ENCODE measurements at regions not wholly inside any gene's neighbourhood (a gene's known extent, or its start where the extent isn't known, plus 50 kb on each side); places are given as distances from the start of the nearest gene placed in this dataset.

DNA sequence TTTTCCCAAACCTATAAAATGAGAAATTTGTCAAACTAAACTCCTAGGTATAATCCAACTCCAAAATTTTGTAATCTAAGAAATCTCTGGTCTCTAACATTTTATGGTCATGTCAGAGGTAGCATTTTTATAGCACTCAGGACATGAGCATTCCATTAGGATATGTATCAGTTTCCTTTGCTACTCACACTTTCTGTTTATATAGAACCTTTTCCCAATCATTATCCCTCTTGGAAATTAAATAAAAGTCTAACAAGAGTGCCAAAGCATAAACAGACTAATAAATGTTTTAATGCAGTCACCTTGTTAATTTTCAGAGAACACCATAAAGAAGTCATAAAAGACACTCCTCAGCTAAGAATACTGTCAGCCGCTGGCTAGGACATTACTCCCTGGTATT lies 300.0 kb upstream of the CWC22 start:
- TF ChIP-seq, protein P1, sequence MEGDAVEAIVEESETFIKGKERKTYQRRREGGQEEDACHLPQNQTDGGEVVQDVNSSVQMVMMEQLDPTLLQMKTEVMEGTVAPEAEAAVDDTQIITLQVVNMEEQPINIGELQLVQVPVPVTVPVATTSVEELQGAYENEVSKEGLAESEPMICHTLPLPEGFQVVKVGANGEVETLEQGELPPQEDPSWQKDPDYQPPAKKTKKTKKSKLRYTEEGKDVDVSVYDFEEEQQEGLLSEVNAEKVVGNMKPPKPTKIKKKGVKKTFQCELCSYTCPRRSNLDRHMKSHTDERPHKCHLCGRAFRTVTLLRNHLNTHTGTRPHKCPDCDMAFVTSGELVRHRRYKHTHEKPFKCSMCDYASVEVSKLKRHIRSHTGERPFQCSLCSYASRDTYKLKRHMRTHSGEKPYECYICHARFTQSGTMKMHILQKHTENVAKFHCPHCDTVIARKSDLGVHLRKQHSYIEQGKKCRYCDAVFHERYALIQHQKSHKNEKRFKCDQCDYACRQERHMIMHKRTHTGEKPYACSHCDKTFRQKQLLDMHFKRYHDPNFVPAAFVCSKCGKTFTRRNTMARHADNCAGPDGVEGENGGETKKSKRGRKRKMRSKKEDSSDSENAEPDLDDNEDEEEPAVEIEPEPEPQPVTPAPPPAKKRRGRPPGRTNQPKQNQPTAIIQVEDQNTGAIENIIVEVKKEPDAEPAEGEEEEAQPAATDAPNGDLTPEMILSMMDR (IDR thresholded peaks at IDR 0.05): no peak
- TF ChIP-seq POLR2AphosphoS5 (IDR thresholded peaks at IDR 0.05; ENCODE audit: low read depth, low read length): no peak
- TF ChIP-seq, protein P2, sequence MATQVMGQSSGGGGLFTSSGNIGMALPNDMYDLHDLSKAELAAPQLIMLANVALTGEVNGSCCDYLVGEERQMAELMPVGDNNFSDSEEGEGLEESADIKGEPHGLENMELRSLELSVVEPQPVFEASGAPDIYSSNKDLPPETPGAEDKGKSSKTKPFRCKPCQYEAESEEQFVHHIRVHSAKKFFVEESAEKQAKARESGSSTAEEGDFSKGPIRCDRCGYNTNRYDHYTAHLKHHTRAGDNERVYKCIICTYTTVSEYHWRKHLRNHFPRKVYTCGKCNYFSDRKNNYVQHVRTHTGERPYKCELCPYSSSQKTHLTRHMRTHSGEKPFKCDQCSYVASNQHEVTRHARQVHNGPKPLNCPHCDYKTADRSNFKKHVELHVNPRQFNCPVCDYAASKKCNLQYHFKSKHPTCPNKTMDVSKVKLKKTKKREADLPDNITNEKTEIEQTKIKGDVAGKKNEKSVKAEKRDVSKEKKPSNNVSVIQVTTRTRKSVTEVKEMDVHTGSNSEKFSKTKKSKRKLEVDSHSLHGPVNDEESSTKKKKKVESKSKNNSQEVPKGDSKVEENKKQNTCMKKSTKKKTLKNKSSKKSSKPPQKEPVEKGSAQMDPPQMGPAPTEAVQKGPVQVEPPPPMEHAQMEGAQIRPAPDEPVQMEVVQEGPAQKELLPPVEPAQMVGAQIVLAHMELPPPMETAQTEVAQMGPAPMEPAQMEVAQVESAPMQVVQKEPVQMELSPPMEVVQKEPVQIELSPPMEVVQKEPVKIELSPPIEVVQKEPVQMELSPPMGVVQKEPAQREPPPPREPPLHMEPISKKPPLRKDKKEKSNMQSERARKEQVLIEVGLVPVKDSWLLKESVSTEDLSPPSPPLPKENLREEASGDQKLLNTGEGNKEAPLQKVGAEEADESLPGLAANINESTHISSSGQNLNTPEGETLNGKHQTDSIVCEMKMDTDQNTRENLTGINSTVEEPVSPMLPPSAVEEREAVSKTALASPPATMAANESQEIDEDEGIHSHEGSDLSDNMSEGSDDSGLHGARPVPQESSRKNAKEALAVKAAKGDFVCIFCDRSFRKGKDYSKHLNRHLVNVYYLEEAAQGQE (IDR thresholded peaks at IDR 0.05; ENCODE audit: insufficient read depth in 1 of 2, low read depth in 2 of 2, low read length in 1 of 2): no peak
